IMR-90 (cell line): ENCODE measurements at regions not wholly inside any gene's neighbourhood (a gene's known extent, or its start where the extent isn't known, plus 50 kb on each side); places are given as distances from the start of the nearest gene placed in this dataset.

Experiments used
- ATAC-seq: fragments of 200-7000 bp; cut with Tn5 transposase; 2 replicates; pipeline ENCODE4 v1.9.1; 2020; ENCODE audit warnings: low read depth, mild to moderate bottlenecking, moderate library complexity
- BruUV-seq: library from RNA; stranded (reverse); fragments of 400-500 nt; replicated peaks from 2 replicates; lab custom pipeline; 2021; lab: Mats Ljungman, UMichigan
- CTCF ChIA-PET: fragments of 300-600 bp; formaldehyde crosslinking; extraction: SDS; loops from one replicate; lab custom pipeline; 2021; ENCODE audit warnings: antibody characterized with exemption; lab: Yijun Ruan, JAX
- POLR2A ChIA-PET: fragments of 300-600 bp; sonication (Branson Sonifier 250); formaldehyde crosslinking; loops from one replicate; lab custom pipeline; 2022; ENCODE audit warnings: antibody characterized with exemption; ENCODE audit not compliant: unreplicated experiment; lab: Charles Lee
- DNase-seq: peaks from one replicate; pipeline ENCODE4 v3.0.0; 2013
- H2AFZ ChIP-seq: replicated peaks from 2 replicates; pipeline ENCODE3; 2013; ENCODE audit warnings: low read length, mild to moderate bottlenecking; ENCODE audit not compliant: poor library complexity
- H2AK5ac ChIP-seq: 2 replicates; pipeline ENCODE4 v1.6.1; 2013; ENCODE audit warnings: low read depth, low read length, inconsistent platforms
- H2AK9ac ChIP-seq: replicated peaks from 2 replicates; pipeline ENCODE3; 2013; ENCODE audit warnings: mild to moderate bottlenecking, low read depth, low read length, moderate library complexity; ENCODE audit not compliant: poor library complexity
- H2BK120ac ChIP-seq: 2 replicates; pipeline ENCODE4 v1.6.1; 2013; ENCODE audit warnings: low read depth, low read length, inconsistent platforms
- H2BK15ac ChIP-seq: 3 replicates; pipeline ENCODE4 v1.6.1; 2013; ENCODE audit warnings: low read depth, low read length, inconsistent platforms
- H2BK20ac ChIP-seq: 2 replicates; pipeline ENCODE4 v1.6.1; 2013; ENCODE audit warnings: low read depth, mild to moderate bottlenecking, inconsistent platforms, low read length, moderate library complexity
- H2BK5ac ChIP-seq: 2 replicates; pipeline ENCODE4 v1.6.1; 2013; ENCODE audit warnings: mild to moderate bottlenecking, low read depth, low read length, inconsistent platforms; ENCODE audit not compliant: poor library complexity, severe bottlenecking
- H3K14ac ChIP-seq: replicated peaks from 2 replicates; pipeline ENCODE4 v1.6.1; 2013; ENCODE audit warnings: low read depth, low read length, inconsistent platforms
- H3K18ac ChIP-seq: 2 replicates; pipeline ENCODE4 v1.6.1; 2013; ENCODE audit warnings: low read depth, low read length, control low read depth
- H3K23ac ChIP-seq: 2 replicates; pipeline ENCODE4 v1.6.1; 2013; ENCODE audit warnings: low read depth, low read length, inconsistent platforms
- H3K27ac ChIP-seq: 2 replicates; pipeline ENCODE4 v1.5.1; 2013; ENCODE audit warnings: mild to moderate bottlenecking, control low read depth, low read length; ENCODE audit not compliant: insufficient read depth
- H3K27me3 ChIP-seq: 2 replicates; pipeline ENCODE4 v1.6.1; 2013; ENCODE audit warnings: low read length; ENCODE audit not compliant: control insufficient read depth, insufficient read depth
- H3K36me3 ChIP-seq: 2 replicates; pipeline ENCODE4 v1.6.1; 2013; ENCODE audit warnings: low read length, mixed read lengths; ENCODE audit not compliant: control insufficient read depth, insufficient read depth
- H3K4ac ChIP-seq: 2 replicates; pipeline ENCODE4 v1.6.1; 2013; ENCODE audit warnings: low read depth, low read length, inconsistent platforms
- H3K4me1 ChIP-seq: 2 replicates; pipeline ENCODE4 v1.6.1; 2013; ENCODE audit warnings: low read length, mixed read lengths; ENCODE audit not compliant: control insufficient read depth, insufficient read depth
- H3K4me2 ChIP-seq: 2 replicates; pipeline ENCODE4 v1.6.1; 2013; ENCODE audit warnings: low read depth, mild to moderate bottlenecking, control low read depth, low read length, moderate library complexity
- H3K4me3 ChIP-seq: 2 replicates; pipeline ENCODE4 v1.5.1; 2013; ENCODE audit warnings: low read depth, mild to moderate bottlenecking, control low read depth, low read length, moderate library complexity; ENCODE audit not compliant: insufficient read depth
- H3K56ac ChIP-seq: 2 replicates; pipeline ENCODE4 v1.6.1; 2013; ENCODE audit warnings: low read length, inconsistent platforms; ENCODE audit not compliant: insufficient read depth; ENCODE audit errors: extremely low read depth
- H3K79me1 ChIP-seq, 2 experiments: 2 replicates each; pipeline ENCODE4 v1.6.1; 2013; ENCODE audit warnings: low read length in 2 of 2, inconsistent platforms in 1 of 2, low read depth in 1 of 2
- H3K9ac ChIP-seq: 2 replicates; pipeline ENCODE4 v1.6.1; 2013; ENCODE audit warnings: low read depth, low read length, control low read depth
- H3K9me1 ChIP-seq: 2 replicates; pipeline ENCODE4 v1.6.1; 2013; ENCODE audit warnings: low read length, inconsistent platforms; ENCODE audit not compliant: insufficient read depth
- H3K9me3 ChIP-seq: 2 replicates; pipeline ENCODE4 v1.6.1; 2013; ENCODE audit warnings: low read length; ENCODE audit not compliant: control insufficient read depth, insufficient read depth
- H4K20me1 ChIP-seq: 2 replicates; pipeline ENCODE4 v1.6.1; 2013; ENCODE audit warnings: low read length, inconsistent platforms; ENCODE audit not compliant: insufficient read depth
- H4K5ac ChIP-seq: 2 replicates; pipeline ENCODE4 v1.6.1; 2013; ENCODE audit warnings: mild to moderate bottlenecking, low read depth, low read length, control low read depth
- H4K8ac ChIP-seq, 2 experiments: 2 replicates each; pipeline ENCODE4 v1.6.1; 2013; ENCODE audit warnings: low read depth in 2 of 2, low read length in 2 of 2, control low read depth in 1 of 2, inconsistent platforms in 1 of 2
- H4K91ac ChIP-seq: 2 replicates; pipeline ENCODE4 v1.6.1; 2013; ENCODE audit warnings: low read depth, low read length, inconsistent platforms; ENCODE audit not compliant: insufficient read depth
- CEBPB ChIP-seq: IDR thresholded peaks from 2 replicates; pipeline ENCODE4 v1.6.1; 2012; ENCODE audit warnings: low read depth, low read length, improper control_type of control experiment
- MAFK ChIP-seq: IDR thresholded peaks from 2 replicates; pipeline ENCODE4 v1.6.1; 2012; ENCODE audit warnings: low read depth, low read length, improper control_type of control experiment
- NFE2L2 ChIP-seq: fragments of 150-350 bp; IDR thresholded peaks from 2 replicates; pipeline ENCODE4 v1.6.1; 2016; ENCODE audit warnings: low read depth, mild to moderate bottlenecking, low read length
- RAD21 ChIP-seq: IDR thresholded peaks from 2 replicates; pipeline ENCODE4 v1.6.1; 2012; ENCODE audit warnings: low read length, improper control_type of control experiment
- WGBS, 2 experiments: methylation state at CpG; one replicate each; pipeline versions ENCODE4 v1.1.5 to v1.1.7; 2013; ENCODE audit warnings: missing lambda C conversion rate in 2 of 2; ENCODE audit not compliant: insufficient read length in 1 of 2; ENCODE audit errors: extremely low coverage in 2 of 2; 5-methylcytosine and 5-hydroxymethylcytosine counted together
- dilution Hi-C: fragments of 300-500 bp; cut with HindIII; formaldehyde crosslinking; loops from one replicate; pipeline ENCODE4 v1.14.3; 2018; ENCODE audit warnings: low sequenced_read_pairs; ENCODE audit not compliant: unreplicated experiment
- in situ Hi-C: fragments of 300-500 bp; cut with MboI; formaldehyde crosslinking; loops from 3 replicates; pipeline ENCODE4 v1.14.3; 2019; ENCODE audit warnings: low sequenced_read_pairs, inconsistent platforms, mixed read lengths
- intact Hi-C: fragments of 100-400 bp; cut with micrococcal nuclease; formaldehyde crosslinking; loops from 2 replicates; pipeline ENCODE4 v1.10.0; 2022
- TF ChIP-seq, protein P1 (sequence below): fragments of 150-350 bp; IDR thresholded peaks from 2 replicates; pipeline ENCODE4 v1.6.1; 2016; ENCODE audit warnings: low read depth, mild to moderate bottlenecking, low read length, moderate library complexity, borderline replicate concordance

DNA sequence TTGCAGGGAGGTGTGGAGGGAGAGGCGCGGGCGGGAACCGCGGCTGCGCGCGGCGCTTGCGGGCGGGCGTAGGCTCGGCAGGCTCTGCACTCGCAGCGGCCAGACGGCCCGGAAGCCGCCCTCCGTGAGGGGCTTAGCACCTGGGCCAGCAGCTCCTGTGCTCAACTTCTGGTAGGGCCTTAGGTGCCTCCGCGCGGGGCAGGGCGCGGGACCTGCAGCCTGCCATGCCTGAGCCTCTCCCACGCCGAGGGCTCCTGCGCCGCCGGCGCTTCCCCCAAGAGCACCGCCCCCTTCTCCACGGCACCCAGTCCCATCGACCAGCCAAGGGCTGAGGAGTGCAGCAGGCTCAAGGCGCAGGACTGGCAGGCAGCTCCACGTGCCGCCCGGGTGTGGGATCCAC lies 940.8 kb upstream of the PCDH9 start:
- H3K9ac ChIP-seq: no peak overlapping the region
- no peak overlapping the region for H2AFZ ChIP-seq
- H3K79me1 ChIP-seq: no peaks in the 10 kb centered on the region
- ChIA-PET POLR2A (no interaction called here), CTCF (no interaction called here)
- H3K18ac ChIP-seq: no peak overlapping the region
- TF ChIP-seq NFE2L2: no peak
- no peak for TF ChIP-seq RAD21
- TF ChIP-seq MAFK: no peak
- TF ChIP-seq CEBPB: no peak
- TF ChIP-seq, protein P1, sequence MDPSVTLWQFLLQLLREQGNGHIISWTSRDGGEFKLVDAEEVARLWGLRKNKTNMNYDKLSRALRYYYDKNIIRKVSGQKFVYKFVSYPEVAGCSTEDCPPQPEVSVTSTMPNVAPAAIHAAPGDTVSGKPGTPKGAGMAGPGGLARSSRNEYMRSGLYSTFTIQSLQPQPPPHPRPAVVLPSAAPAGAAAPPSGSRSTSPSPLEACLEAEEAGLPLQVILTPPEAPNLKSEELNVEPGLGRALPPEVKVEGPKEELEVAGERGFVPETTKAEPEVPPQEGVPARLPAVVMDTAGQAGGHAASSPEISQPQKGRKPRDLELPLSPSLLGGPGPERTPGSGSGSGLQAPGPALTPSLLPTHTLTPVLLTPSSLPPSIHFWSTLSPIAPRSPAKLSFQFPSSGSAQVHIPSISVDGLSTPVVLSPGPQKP: no peak
- no peak overlapping the region for H2AK5ac ChIP-seq
- H3K4me2 ChIP-seq: no peak overlapping the region
- no peak overlapping the region for H3K14ac ChIP-seq
- H4K8ac ChIP-seq: no peak overlapping the region
- no peak overlapping the region for H2BK15ac ChIP-seq
- H3K4me1 ChIP-seq: no peaks in the 10 kb centered on the region
- no peak overlapping the region for H3K27ac ChIP-seq
- 99% methylated on average over 23 of the region's 37 CpGs; no CpG with 5 or more reads in 1 of the 2 experiments for WGBS, 2 experiments
- dilution Hi-C loops (no loop called here), intact Hi-C loops (no loop called here), in situ Hi-C loops (no loop called here)
- H4K5ac ChIP-seq: no peak overlapping the region
- DNase-seq: no peak
- no peaks in the 10 kb centered on the region for H3K36me3 ChIP-seq
- no peaks in the 10 kb centered on the region for H3K9me1 ChIP-seq
- H2AK9ac ChIP-seq: no peak overlapping the region
- no peak overlapping the region for H2BK5ac ChIP-seq
- no peak overlapping the region for H2BK20ac ChIP-seq
- H2BK120ac ChIP-seq: no peak overlapping the region
- no peaks in the 10 kb centered on the region for H3K27me3 ChIP-seq
- H3K9me3 ChIP-seq: no peaks in the 10 kb centered on the region
- no peak overlapping the region for H3K4ac ChIP-seq
- H4K20me1 ChIP-seq: no peaks in the 10 kb centered on the region
- no TSS peak for BruUV-seq
- H4K91ac ChIP-seq: no peak overlapping the region
- H3K23ac ChIP-seq: no peak overlapping the region
- H3K56ac ChIP-seq: no peak overlapping the region
- no peak overlapping the region for H3K4me3 ChIP-seq
- ATAC-seq: no peak
